H1 (cell line): ENCODE measurements at regions not wholly inside any gene's neighbourhood (a gene's known extent, or its start where the extent isn't known, plus 50 kb on each side); places are given as distances from the start of the nearest gene placed in this dataset.

ENCODE experiments used
- CHD2 ChIP-seq: IDR thresholded peaks from 2 replicates; pipeline ENCODE4 v1.6.1; 2012; ENCODE audit warnings: low read length, improper control_type of control experiment
- EGR1 ChIP-seq: IDR thresholded peaks from 2 replicates; pipeline ENCODE4 v1.6.1; 2011; ENCODE audit warnings: low read depth, low read length, borderline replicate concordance
- EZH2 ChIP-seq: fragments of 200-600 bp; sonication (generic); IDR thresholded peaks from 2 replicates; pipeline ENCODE4 v1.7.1; 2012; ENCODE audit warnings: low read depth, mild to moderate bottlenecking, moderate library complexity, low read length, inconsistent platforms; ENCODE audit not compliant: severe bottlenecking
- JUND ChIP-seq: IDR thresholded peaks from 2 replicates; pipeline ENCODE4 v1.6.1; 2011; ENCODE audit warnings: mild to moderate bottlenecking, improper control_type of control experiment, low read length
- POLR2A ChIP-seq, 2 experiments: IDR thresholded peaks; 1 replicate in 1 of 2; 2 replicates in 1 of 2; pipeline ENCODE4 v1.6.1; 2011; ENCODE audit warnings: low read depth in 2 of 2, low read length in 2 of 2, mild to moderate bottlenecking in 2 of 2; ENCODE audit errors: control extremely low read depth in 1 of 2
- POLR2AphosphoS5 ChIP-seq: IDR thresholded peaks from 2 replicates; pipeline ENCODE4 v1.6.1; 2011; ENCODE audit warnings: low read depth, low read length
- TEAD4 ChIP-seq: IDR thresholded peaks from 2 replicates; pipeline ENCODE4 v1.6.1; 2012; ENCODE audit warnings: low read depth, low read length, inconsistent platforms, mixed read lengths
- YY1 ChIP-seq: IDR thresholded peaks from 2 replicates; pipeline ENCODE4 v1.6.1; 2011; ENCODE audit warnings: low read depth, mild to moderate bottlenecking, low read length
- TF ChIP-seq, protein P1 (sequence below), 3 experiments: IDR thresholded peaks; 1 replicate in 2 of 3; 2 replicates in 1 of 3; pipeline versions ENCODE4 v1.5.1 to v1.6.1; 2011; ENCODE audit warnings: low read length in 3 of 3, mild to moderate bottlenecking in 3 of 3, inconsistent platforms in 2 of 3, low read depth in 1 of 3, moderate library complexity in 1 of 3; ENCODE audit not compliant: insufficient read depth in 1 of 3; ENCODE audit errors: control extremely low read depth in 1 of 3

DNA sequence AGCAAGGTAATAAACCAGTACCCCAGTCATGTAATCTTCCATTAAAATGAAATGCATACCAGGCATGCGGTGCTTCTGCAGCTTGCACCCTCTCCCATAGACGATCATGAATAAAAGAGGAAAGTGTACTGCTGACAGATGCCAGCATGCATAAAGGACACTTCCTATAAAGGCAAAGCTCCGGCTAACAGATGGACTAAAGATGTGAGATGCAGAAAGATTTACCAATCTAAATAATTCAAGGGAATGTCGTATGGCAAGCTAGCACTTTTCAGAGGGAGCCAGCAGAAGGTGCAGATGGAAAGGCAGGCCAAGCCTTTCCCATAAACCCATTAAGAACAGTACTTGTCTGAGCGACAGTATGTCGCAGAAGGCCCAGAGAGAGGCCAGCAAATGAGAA, 542.0 kb downstream of the NUF2 start:
- TF ChIP-seq CHD2 (no peak), EGR1 (no peak), POLR2A (IDR thresholded peaks at IDR 0.05; ENCODE audit: control extremely low read depth in 1 of 2, low read depth in 2 of 2, low read length in 2 of 2) (no peak), EZH2 (no peak), YY1 (no peak), POLR2AphosphoS5 (no peak), JUND (no peak), TEAD4 (no peak)
- TF ChIP-seq, protein P1, sequence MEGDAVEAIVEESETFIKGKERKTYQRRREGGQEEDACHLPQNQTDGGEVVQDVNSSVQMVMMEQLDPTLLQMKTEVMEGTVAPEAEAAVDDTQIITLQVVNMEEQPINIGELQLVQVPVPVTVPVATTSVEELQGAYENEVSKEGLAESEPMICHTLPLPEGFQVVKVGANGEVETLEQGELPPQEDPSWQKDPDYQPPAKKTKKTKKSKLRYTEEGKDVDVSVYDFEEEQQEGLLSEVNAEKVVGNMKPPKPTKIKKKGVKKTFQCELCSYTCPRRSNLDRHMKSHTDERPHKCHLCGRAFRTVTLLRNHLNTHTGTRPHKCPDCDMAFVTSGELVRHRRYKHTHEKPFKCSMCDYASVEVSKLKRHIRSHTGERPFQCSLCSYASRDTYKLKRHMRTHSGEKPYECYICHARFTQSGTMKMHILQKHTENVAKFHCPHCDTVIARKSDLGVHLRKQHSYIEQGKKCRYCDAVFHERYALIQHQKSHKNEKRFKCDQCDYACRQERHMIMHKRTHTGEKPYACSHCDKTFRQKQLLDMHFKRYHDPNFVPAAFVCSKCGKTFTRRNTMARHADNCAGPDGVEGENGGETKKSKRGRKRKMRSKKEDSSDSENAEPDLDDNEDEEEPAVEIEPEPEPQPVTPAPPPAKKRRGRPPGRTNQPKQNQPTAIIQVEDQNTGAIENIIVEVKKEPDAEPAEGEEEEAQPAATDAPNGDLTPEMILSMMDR (IDR thresholded peaks at IDR 0.05; ENCODE audit: control extremely low read depth in 1 of 3, insufficient read depth in 1 of 3, low read depth in 1 of 3, low read length in 3 of 3): no peak
